SU-DHL-6 (cell line): ENCODE measurements at regions not wholly inside any gene's neighbourhood (a gene's known extent, or its start where the extent isn't known, plus 50 kb on each side); places are given as distances from the start of the nearest gene placed in this dataset.

ENCODE experiments used
- EZH2phosphoT487 ChIP-seq: fragments of 200-600 bp; sonication (generic), shearing (Covaris generic); conservative IDR thresholded peaks from 2 replicates; pipeline ENCODE4 v1.6.1; 2018; ENCODE audit warnings: mild to moderate bottlenecking, antibody characterized with exemption, low read length, moderate library complexity, mixed read lengths
- TF ChIP-seq, protein P1 (sequence below): fragments of 200-600 bp; sonication (generic); IDR thresholded peaks from one replicate; pipeline ENCODE4 v1.5.1; 2017; ENCODE audit warnings: antibody characterized with exemption, mild to moderate bottlenecking, low read length, moderate library complexity; ENCODE audit not compliant: insufficient read depth, poor library complexity, severe bottlenecking

DNA sequence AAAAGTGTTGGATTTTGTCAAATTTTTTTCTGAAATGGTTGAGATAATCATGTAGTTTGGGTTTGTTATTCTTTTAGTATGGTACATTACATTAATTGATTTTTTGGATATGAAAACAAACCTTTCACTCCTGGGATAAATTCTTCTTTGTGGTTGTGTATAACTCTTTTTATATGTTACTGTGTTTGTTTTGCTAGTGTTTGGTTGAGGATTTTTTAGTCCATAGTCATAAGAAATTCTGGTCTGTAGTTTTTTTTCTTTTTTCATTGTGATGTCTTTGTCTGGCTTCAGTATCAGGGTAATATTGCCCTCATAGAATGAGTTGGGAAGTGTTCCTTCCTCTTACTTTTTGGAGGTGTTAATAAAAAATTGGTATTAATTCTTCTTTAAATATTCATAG, 122.2 kb upstream of the ATXN1 start:
- TF ChIP-seq, protein P1, sequence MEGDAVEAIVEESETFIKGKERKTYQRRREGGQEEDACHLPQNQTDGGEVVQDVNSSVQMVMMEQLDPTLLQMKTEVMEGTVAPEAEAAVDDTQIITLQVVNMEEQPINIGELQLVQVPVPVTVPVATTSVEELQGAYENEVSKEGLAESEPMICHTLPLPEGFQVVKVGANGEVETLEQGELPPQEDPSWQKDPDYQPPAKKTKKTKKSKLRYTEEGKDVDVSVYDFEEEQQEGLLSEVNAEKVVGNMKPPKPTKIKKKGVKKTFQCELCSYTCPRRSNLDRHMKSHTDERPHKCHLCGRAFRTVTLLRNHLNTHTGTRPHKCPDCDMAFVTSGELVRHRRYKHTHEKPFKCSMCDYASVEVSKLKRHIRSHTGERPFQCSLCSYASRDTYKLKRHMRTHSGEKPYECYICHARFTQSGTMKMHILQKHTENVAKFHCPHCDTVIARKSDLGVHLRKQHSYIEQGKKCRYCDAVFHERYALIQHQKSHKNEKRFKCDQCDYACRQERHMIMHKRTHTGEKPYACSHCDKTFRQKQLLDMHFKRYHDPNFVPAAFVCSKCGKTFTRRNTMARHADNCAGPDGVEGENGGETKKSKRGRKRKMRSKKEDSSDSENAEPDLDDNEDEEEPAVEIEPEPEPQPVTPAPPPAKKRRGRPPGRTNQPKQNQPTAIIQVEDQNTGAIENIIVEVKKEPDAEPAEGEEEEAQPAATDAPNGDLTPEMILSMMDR: no peak
- no peak for TF ChIP-seq EZH2phosphoT487
